ENCODE measurements at regions not wholly inside any gene's neighbourhood (a gene's known extent, or its start where the extent isn't known, plus 50 kb on each side); places are given as distances from the start of the nearest gene placed in this dataset.

DNA sequence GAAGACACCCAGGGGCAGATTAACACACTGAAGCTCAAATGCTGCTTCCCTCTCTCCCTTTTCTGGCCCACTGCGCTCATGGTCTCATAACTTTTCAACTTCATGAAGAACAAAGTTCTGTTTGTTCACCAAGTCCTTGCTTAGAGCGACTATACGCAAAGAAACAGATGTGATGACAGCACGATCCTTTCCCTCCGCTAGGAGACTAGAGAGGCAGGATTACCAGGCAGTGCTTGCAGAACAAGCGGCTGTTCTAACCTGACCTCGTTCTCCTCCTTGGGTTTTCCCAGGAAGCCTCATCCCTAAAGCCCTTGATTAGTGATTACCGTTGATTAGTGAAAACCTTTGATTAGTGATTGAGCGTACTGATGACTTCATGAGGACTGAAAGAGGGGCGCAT lies 649.9 kb downstream of the IRX1 start:
- TF ChIP-seq POLR2AphosphoS5 (IDR thresholded peaks at IDR 0.05; ENCODE audit: insufficient read depth, low read depth, low read length): no peak
- TF ChIP-seq, protein P1, sequence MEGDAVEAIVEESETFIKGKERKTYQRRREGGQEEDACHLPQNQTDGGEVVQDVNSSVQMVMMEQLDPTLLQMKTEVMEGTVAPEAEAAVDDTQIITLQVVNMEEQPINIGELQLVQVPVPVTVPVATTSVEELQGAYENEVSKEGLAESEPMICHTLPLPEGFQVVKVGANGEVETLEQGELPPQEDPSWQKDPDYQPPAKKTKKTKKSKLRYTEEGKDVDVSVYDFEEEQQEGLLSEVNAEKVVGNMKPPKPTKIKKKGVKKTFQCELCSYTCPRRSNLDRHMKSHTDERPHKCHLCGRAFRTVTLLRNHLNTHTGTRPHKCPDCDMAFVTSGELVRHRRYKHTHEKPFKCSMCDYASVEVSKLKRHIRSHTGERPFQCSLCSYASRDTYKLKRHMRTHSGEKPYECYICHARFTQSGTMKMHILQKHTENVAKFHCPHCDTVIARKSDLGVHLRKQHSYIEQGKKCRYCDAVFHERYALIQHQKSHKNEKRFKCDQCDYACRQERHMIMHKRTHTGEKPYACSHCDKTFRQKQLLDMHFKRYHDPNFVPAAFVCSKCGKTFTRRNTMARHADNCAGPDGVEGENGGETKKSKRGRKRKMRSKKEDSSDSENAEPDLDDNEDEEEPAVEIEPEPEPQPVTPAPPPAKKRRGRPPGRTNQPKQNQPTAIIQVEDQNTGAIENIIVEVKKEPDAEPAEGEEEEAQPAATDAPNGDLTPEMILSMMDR (IDR thresholded peaks at IDR 0.05; ENCODE audit: extremely low read depth in 1 of 2, insufficient read depth in 1 of 2, low read depth in 1 of 2, low read length in 2 of 2): no peak
